H1 (cell line): ENCODE measurements at regions not wholly inside any gene's neighbourhood (a gene's known extent, or its start where the extent isn't known, plus 50 kb on each side); places are given as distances from the start of the nearest gene placed in this dataset.

Source experiments
- CTCF ChIA-PET: fragments of 300-600 bp; sonication (Branson Sonifier 250); formaldehyde crosslinking; loops from one replicate; lab custom pipeline; 2021; ENCODE audit not compliant: partially characterized antibody; lab: Charles Lee
- POLR2A ChIA-PET: fragments of 300-600 bp; sonication (Branson Sonifier 250); formaldehyde crosslinking; loops from one replicate; lab custom pipeline; 2021; ENCODE audit warnings: inconsistent platforms; ENCODE audit not compliant: partially characterized antibody; lab: Charles Lee
- DNase-seq, 2 experiments: peaks; one replicate each; pipeline versions ENCODE4 v3.0.0 to v3.0.0-alpha.2; 2010 to 2022; ENCODE audit warnings: low spot score in 2 of 2, low read depth in 1 of 2, mixed read lengths in 1 of 2
- FAIRE-seq: peaks from 2 replicates; lab custom pipeline; 2011; peaks lifted over from hg19 to GRCh38; lab: Jason Lieb, UNC
- H2AFZ ChIP-seq: 2 replicates; pipeline ENCODE4 v1.8.1; 2012; ENCODE audit warnings: low read length, inconsistent platforms
- H2AK5ac ChIP-seq: 2 replicates; pipeline ENCODE4 v1.6.1; 2013; ENCODE audit warnings: low read depth, low read length
- H2BK120ac ChIP-seq: replicated peaks from 2 replicates; pipeline ENCODE3; 2013; ENCODE audit warnings: low read depth, low read length, inconsistent platforms
- H2BK12ac ChIP-seq: 2 replicates; pipeline ENCODE4 v1.6.1; 2013; ENCODE audit warnings: low read depth, low read length
- H2BK15ac ChIP-seq: 2 replicates; pipeline ENCODE4 v1.6.1; 2013; ENCODE audit warnings: low read length
- H2BK20ac ChIP-seq: 2 replicates; pipeline ENCODE4 v1.6.1; 2013; ENCODE audit warnings: low read length
- H2BK5ac ChIP-seq: 2 replicates; pipeline ENCODE4 v1.6.1; 2013; ENCODE audit warnings: low read depth, low read length
- H3K14ac ChIP-seq: 2 replicates; pipeline ENCODE4 v1.6.1; 2013; ENCODE audit warnings: inconsistent platforms; ENCODE audit not compliant: insufficient read length
- H3K18ac ChIP-seq: 2 replicates; pipeline ENCODE4 v1.6.1; 2013; ENCODE audit warnings: low read length; ENCODE audit errors: extremely low read depth
- H3K23ac ChIP-seq: 2 replicates; pipeline ENCODE4 v1.6.1; 2013; ENCODE audit warnings: inconsistent platforms; ENCODE audit not compliant: insufficient read length
- H3K23me2 ChIP-seq: 2 replicates; pipeline ENCODE4 v1.6.1; 2013; ENCODE audit warnings: low read depth, low read length
- H3K27ac ChIP-seq: 2 replicates; pipeline ENCODE4 v1.6.1; 2011; ENCODE audit warnings: low read depth, low read length, inconsistent platforms
- H3K27me3 ChIP-seq, 4 experiments: replicated peaks in 1 of 4; 1 replicate in 1 of 4; 2 replicates in 3 of 4; pipeline versions ENCODE4 v1.6.1 to v1.8.1; 2011 to 2013; ENCODE audit warnings: low read length in 3 of 4, mild to moderate bottlenecking in 3 of 4, inconsistent platforms in 2 of 4, mixed read lengths in 2 of 4, moderate library complexity in 1 of 4; ENCODE audit not compliant: control insufficient read depth in 3 of 4, insufficient read depth in 3 of 4; ENCODE audit errors: extremely low read depth in 1 of 4
- H3K36me3 ChIP-seq, 4 experiments: 2 replicates each; pipeline versions ENCODE4 v1.6.1 to v1.8.1; 2011 to 2013; ENCODE audit warnings: mild to moderate bottlenecking in 4 of 4, low read length in 3 of 4, moderate library complexity in 2 of 4, control low read depth in 1 of 4, inconsistent platforms in 1 of 4; ENCODE audit not compliant: insufficient read depth in 4 of 4, control insufficient read depth in 2 of 4
- H3K4ac ChIP-seq: replicated peaks from 2 replicates; pipeline ENCODE3; 2013; ENCODE audit warnings: low read length, low read depth, mixed read lengths, inconsistent platforms; ENCODE audit not compliant: insufficient read length
- H3K4me1 ChIP-seq, 4 experiments: replicated peaks in 1 of 4; 1 replicate in 1 of 4; 2 replicates in 3 of 4; pipeline versions ENCODE4 v1.6.1 to v1.8.1; 2011 to 2013; ENCODE audit warnings: low read length in 3 of 4, inconsistent platforms in 2 of 4, mixed read lengths in 1 of 4; ENCODE audit not compliant: insufficient read depth in 4 of 4, control insufficient read depth in 3 of 4
- H3K4me2 ChIP-seq, 2 experiments: 2 replicates each; pipeline versions ENCODE4 v1.6.1 to v1.8.1; 2011 to 2013; ENCODE audit warnings: low read depth in 2 of 2, low read length in 2 of 2, control low read depth in 1 of 2, inconsistent platforms in 1 of 2, mild to moderate bottlenecking in 1 of 2; ENCODE audit not compliant: insufficient read depth in 1 of 2
- H3K4me3 ChIP-seq, 4 experiments: fragments of 200-600, 300-600 bp in 1 of 4; sonication (generic), shearing (Covaris generic), sonication (Bioruptor Twin) in 1 of 4; 2 replicates each; pipeline versions ENCODE4 v1.5.1 to v1.8.1; 2011 to 2016; ENCODE audit warnings: low read length in 4 of 4, low read depth in 3 of 4, control low read depth in 2 of 4, inconsistent platforms in 2 of 4, mild to moderate bottlenecking in 2 of 4, mixed read lengths in 1 of 4, moderate library complexity in 1 of 4; ENCODE audit not compliant: insufficient read depth in 2 of 4; ENCODE audit errors: extremely low read depth in 1 of 4
- H3K56ac ChIP-seq: replicated peaks from 2 replicates; pipeline ENCODE3; 2013; ENCODE audit warnings: low read depth, mild to moderate bottlenecking, mixed read lengths, low read length, inconsistent platforms; ENCODE audit not compliant: insufficient read length
- H3K79me1 ChIP-seq: 2 replicates; pipeline ENCODE4 v1.6.1; 2013; ENCODE audit warnings: low read depth, low read length, control low read depth
- H3K79me2 ChIP-seq, 2 experiments: 2 replicates each; pipeline versions ENCODE4 v1.6.1 to v1.8.1; 2012 to 2013; ENCODE audit warnings: low read length in 2 of 2, mild to moderate bottlenecking in 2 of 2, inconsistent platforms in 1 of 2; ENCODE audit not compliant: insufficient read depth in 2 of 2, control insufficient read depth in 1 of 2
- H3K9ac ChIP-seq, 4 experiments: replicated peaks in 1 of 4; 1 replicate in 1 of 4; 2 replicates in 3 of 4; pipeline versions ENCODE4 v1.6.1 to v1.8.1; 2011 to 2013; ENCODE audit warnings: low read depth in 3 of 4, low read length in 3 of 4, control low read depth in 2 of 4, mild to moderate bottlenecking in 2 of 4, moderate library complexity in 2 of 4, inconsistent platforms in 1 of 4; ENCODE audit errors: extremely low read depth in 1 of 4
- H3K9me3 ChIP-seq, 2 experiments: 2 replicates each; pipeline versions ENCODE4 v1.6.1 to v1.8.1; 2012 to 2013; ENCODE audit warnings: mild to moderate bottlenecking in 2 of 2, moderate library complexity in 2 of 2, control low read depth in 1 of 2, inconsistent platforms in 1 of 2, low read depth in 1 of 2, low read length in 1 of 2, mixed read lengths in 1 of 2; ENCODE audit not compliant: insufficient read depth in 2 of 2
- H4K20me1 ChIP-seq, 2 experiments: replicated peaks in 1 of 2; 2 replicates each; pipeline versions ENCODE3 to v1.8.1; 2011 to 2013; ENCODE audit warnings: inconsistent platforms in 2 of 2, low read length in 2 of 2, mild to moderate bottlenecking in 1 of 2; ENCODE audit not compliant: insufficient read depth in 2 of 2, control insufficient read depth in 1 of 2
- H4K5ac ChIP-seq: 2 replicates; pipeline ENCODE4 v1.6.1; 2013; ENCODE audit warnings: low read length, low read depth, mixed read lengths, inconsistent platforms; ENCODE audit not compliant: insufficient read length
- H4K8ac ChIP-seq: 2 replicates; pipeline ENCODE4 v1.8.0; 2013; ENCODE audit warnings: mild to moderate bottlenecking, moderate library complexity, low read length, inconsistent platforms; ENCODE audit not compliant: insufficient read depth; ENCODE audit errors: extremely low read depth
- H4K91ac ChIP-seq: replicated peaks from 2 replicates; pipeline ENCODE3; 2013; ENCODE audit warnings: low read length, mixed read lengths, inconsistent platforms; ENCODE audit not compliant: insufficient read length
- CHD1 ChIP-seq: IDR thresholded peaks from 2 replicates; pipeline ENCODE4 v1.6.1; 2012; ENCODE audit warnings: low read depth, low read length, improper control_type of control experiment
- GABPA ChIP-seq: IDR thresholded peaks from 2 replicates; pipeline ENCODE4 v1.6.1; 2011; ENCODE audit warnings: mild to moderate bottlenecking, low read length, moderate library complexity, borderline replicate concordance; ENCODE audit not compliant: insufficient read depth
- RBBP5 ChIP-seq: IDR thresholded peaks from 2 replicates; pipeline ENCODE4 v1.7.1; 2012; ENCODE audit warnings: low read depth, mild to moderate bottlenecking, inconsistent platforms, low read length, moderate library complexity, borderline replicate concordance
- SUZ12 ChIP-seq: fragments of 200-600 bp; sonication (generic); IDR thresholded peaks from 2 replicates; pipeline ENCODE4 v1.6.1; 2012; ENCODE audit warnings: mild to moderate bottlenecking, inconsistent platforms, low read length, moderate library complexity, mixed read lengths
- TAF1 ChIP-seq: IDR thresholded peaks from 2 replicates; pipeline ENCODE4 v1.6.1; 2011; ENCODE audit warnings: mild to moderate bottlenecking, low read depth, low read length
- WGBS, 2 experiments: shearing (Covaris generic) in 1 of 2; methylation state at CpG; one replicate each; pipeline versions ENCODE4 v1.1.6 to v1.1.7; 2013 to 2015; ENCODE audit warnings: low lambda C conversion rate in 2 of 2, mixed read lengths in 2 of 2, inconsistent platforms in 1 of 2, low coverage in 1 of 2, missing lambda C conversion rate in 1 of 2; ENCODE audit not compliant: insufficient replicate concordance in 2 of 2, insufficient coverage in 1 of 2, insufficient read length in 1 of 2; ENCODE audit errors: extremely low coverage in 1 of 2, missing lambda C conversion rate in 1 of 2; 5-methylcytosine and 5-hydroxymethylcytosine counted together

- Histone ChIP-seq H3K9me3 (no peaks in the 10 kb centered on the region), H3K14ac (no peak overlapping the region), H3K27ac (no peak overlapping the region), H2BK15ac (no peak overlapping the region), H2AK5ac (no peak overlapping the region), H4K5ac (no peak overlapping the region), H4K91ac (no peak overlapping the region), H3K27me3 (no peaks in the 10 kb centered on the region), H4K20me1 (no peaks in the 10 kb centered on the region), H3K79me1 (no peaks in the 10 kb centered on the region), H3K79me2 (no peaks in the 10 kb centered on the region), H3K4me3 (no peak overlapping the region), H3K4me1 (peaks cover 4 to 23% (median 14%) of the 10 kb centered on the region in 4 experiments; a peak in 6 of 7 replicates), H3K9ac (no peak overlapping the region), H3K56ac (no peak overlapping the region), H2BK12ac (peak overlapping the region; percentile 88; the same call in 1 of the 2 replicates), H3K23ac (no peak overlapping the region), H2BK5ac (no peak overlapping the region), H3K18ac (0 out of 2 replicates have a peak overlapping the region, but pooled peaks have one; percentile 39), H4K8ac (no peak overlapping the region), H3K23me2 (no peaks in the 10 kb centered on the region), H2BK20ac (peak overlapping the region; percentile 11; the same call in 1 of the 2 replicates), H3K4ac (peak overlapping the region; percentile 81), H3K36me3 (no peaks in the 10 kb centered on the region), H3K4me2 (no peak overlapping the region), H2AFZ (no peak overlapping the region), H2BK120ac (no peak overlapping the region)
- TF ChIP-seq GABPA (no peak), CHD1 (no peak), SUZ12 (no peak), TAF1 (no peak), RBBP5 (no peak)
- no peak for FAIRE-seq
- WGBS, 2 experiments, result 95% methylated on average over 10 of the region's 10 CpGs; no CpG with 5 or more reads in 1 of the 2 experiments
- DNase-seq, result no peak
- ChIA-PET POLR2A (no interaction called here), CTCF (no interaction called here)
Observed at GRCh38 chr15:62299541-62299940, 134.5 kb upstream of the C2CD4B start.
